Activated naive CD8-positive, alpha-beta T cell treated with anti-CD3 and anti-CD28 coated beads for 36 hours (primary cell): ENCODE measurements at regions not wholly inside any gene's neighbourhood (a gene's known extent, or its start where the extent isn't known, plus 50 kb on each side); places are given as distances from the start of the nearest gene placed in this dataset.

ENCODE experiments used
- DNase-seq: peaks from one replicate; pipeline ENCODE4 v3.0.0; 2021
- H3K27ac Mint-ChIP-seq: one replicate; pipeline ENCODE4 v1.8.0; 2022; ENCODE audit warnings: mild to moderate bottlenecking, moderate library complexity, mixed read lengths
- H3K27me3 Mint-ChIP-seq: one replicate; pipeline ENCODE4 v1.8.0; 2022; ENCODE audit warnings: mild to moderate bottlenecking, mixed read lengths
- H3K36me3 Mint-ChIP-seq: one replicate; pipeline ENCODE4 v1.8.0; 2021; ENCODE audit warnings: mild to moderate bottlenecking, mixed read lengths
- H3K4me1 Mint-ChIP-seq: one replicate; pipeline ENCODE4 v1.8.0; 2021; ENCODE audit warnings: mixed read lengths
- H3K4me3 Mint-ChIP-seq: one replicate; pipeline ENCODE4 v1.8.0; 2022; ENCODE audit warnings: mild to moderate bottlenecking, moderate library complexity, mixed read lengths
- H3K9me3 Mint-ChIP-seq: one replicate; pipeline ENCODE4 v1.8.0; 2022; ENCODE audit warnings: mixed read lengths

DNA sequence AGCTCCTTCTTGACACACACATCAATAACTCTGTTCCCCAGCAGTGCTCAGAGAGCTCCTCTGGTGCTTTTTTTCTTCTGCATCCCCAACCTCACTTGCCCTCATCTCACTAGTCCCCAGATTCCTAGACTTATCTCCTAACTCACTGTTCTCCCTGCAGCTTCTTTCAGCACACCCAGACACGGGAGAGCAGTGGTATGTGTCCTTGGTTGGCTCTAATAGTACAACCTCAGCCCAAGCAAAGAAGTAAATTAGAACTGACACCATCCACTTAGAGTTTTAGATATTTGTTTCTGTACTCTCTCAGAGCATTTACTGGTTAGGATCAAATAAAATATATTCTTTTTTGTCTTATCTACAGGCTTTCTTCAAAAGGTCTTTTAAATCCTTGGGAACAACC, 201.4 kb upstream of the SNX7 start:
- DNase-seq = no peak
- no peaks in the 10 kb centered on the region for H3K4me1 Mint-ChIP-seq
- no peaks in the 10 kb centered on the region for H3K36me3 Mint-ChIP-seq
- H3K4me3 Mint-ChIP-seq = no peak overlapping the region
- no peaks in the 10 kb centered on the region for H3K27me3 Mint-ChIP-seq
- H3K9me3 Mint-ChIP-seq = no peaks in the 10 kb centered on the region
- H3K27ac Mint-ChIP-seq = no peak overlapping the region

DNA sequence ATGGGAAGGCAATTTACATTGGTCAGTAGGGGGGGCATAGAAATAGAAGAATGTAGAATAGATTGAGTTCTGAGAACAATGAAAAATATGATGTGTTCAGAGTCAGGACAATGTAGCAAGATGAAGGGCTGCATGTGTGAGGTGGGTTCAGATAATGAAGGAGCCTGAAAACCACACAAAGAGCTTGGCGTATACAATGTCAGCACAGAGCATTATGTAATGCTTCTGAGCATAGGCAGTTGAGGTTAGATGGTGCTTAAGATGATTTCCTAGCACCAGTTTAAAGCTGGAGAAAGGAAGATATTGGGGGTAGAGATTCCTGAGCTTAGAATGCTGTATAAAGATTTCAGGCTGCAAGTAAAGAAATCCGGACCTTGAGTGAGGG, 202.0 kb upstream of the SNX7 start:
- Mint-ChIP-seq H3K27ac (no peak overlapping the region), H3K27me3 (no peaks in the 10 kb centered on the region), H3K36me3 (no peaks in the 10 kb centered on the region), H3K9me3 (no peaks in the 10 kb centered on the region), H3K4me3 (no peak overlapping the region), H3K4me1 (no peaks in the 10 kb centered on the region)
- DNase-seq = no peak

DNA sequence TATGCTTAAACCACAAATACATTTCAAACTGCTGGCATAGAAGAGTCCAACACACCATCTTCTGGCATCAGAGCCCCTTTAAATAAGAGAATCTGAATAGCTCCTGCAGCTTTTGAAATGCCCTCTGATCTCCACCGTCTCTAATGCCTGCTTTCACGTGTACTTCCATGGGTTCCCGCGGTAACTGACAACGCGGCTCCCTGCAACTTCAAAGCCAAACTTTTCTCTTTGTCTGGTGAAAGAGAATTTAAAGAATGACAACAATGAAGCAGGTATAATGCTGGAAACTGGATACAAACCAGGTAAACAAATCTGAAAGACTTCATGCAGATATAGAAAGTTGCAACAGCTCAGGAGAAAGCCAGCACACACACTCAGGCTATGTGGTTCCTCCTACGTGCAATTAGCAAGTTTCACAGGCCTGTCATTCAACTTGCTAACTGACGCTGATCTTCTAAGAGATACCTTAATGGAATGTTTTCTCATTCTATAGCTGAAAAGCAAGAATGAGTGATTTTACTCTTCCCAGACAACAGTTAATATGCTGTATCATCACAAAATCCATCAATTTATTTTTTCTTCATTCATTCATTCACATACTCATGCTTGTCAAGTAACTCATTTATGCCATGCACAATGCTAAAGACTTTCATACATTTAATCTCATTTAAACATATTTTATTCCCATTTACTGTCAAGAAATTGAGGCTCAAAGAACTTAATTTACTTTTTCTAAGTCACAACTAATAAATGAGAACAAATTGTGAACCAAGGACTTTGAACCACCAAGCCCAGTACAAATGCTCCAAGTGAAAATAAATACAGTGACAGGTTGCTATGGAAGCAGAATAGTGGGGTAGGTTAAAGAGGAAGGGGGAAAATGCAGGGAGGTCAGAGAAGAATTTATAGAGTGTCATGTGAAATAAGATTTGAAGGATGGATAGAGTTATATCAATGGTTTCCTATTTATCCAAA, 202.7 kb upstream of the SNX7 start:
- H3K36me3 Mint-ChIP-seq = no peaks in the 10 kb centered on the region
- no peaks in the 10 kb centered on the region for H3K4me1 Mint-ChIP-seq
- H3K27ac Mint-ChIP-seq = no peak overlapping the region
- H3K27me3 Mint-ChIP-seq = no peaks in the 10 kb centered on the region
- DNase-seq = no peak
- H3K9me3 Mint-ChIP-seq = no peaks in the 10 kb centered on the region
- H3K4me3 Mint-ChIP-seq = no peak overlapping the region

DNA sequence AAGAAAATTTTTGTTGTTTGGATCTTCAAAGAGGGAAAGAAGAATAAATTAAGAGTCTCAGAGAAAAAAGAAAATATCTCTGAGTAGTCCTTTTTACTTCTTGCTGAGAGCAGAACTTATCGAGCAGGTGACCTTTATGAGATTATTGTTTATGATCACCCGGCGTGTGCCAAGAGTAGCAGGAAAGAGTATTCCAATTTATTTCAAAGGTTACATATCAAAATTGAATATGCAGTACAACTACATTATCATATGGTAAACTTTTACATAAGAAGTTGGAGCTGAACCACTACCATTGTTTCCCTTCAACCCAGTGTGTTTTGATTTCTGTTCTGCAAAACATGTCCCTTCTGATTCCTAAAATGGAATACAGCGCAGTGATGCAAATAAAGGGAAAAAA, 204.3 kb upstream of the SNX7 start:
- no peaks in the 10 kb centered on the region for H3K27me3 Mint-ChIP-seq
- DNase-seq = no peak

DNA sequence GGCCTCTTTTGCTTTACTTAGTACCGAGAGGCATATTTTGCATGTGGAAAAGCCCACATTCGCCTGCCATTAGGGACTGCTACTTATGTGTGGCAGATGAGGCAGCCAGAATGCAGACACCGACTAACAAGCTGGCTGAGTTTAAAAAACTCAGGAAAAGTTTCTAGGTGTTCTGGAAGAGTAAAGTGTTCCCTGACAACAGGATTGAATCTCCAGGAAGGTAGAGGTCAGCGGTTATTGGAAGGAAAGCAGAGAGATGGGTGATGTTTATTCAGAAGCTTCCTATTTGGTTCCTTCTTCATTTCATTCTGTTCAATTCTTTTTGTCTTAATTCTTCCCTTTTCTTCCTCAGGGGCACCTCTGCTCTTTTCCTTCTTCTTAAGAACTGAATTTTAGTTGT, 206.9 kb upstream of the SNX7 start:
- no peak for DNase-seq
- Mint-ChIP-seq H3K9me3 (no peaks in the 10 kb centered on the region), H3K4me3 (no peak overlapping the region), H3K4me1 (no peaks in the 10 kb centered on the region), H3K27ac (no peak overlapping the region), H3K27me3 (no peaks in the 10 kb centered on the region), H3K36me3 (no peaks in the 10 kb centered on the region)

More for the DNA sequence above, 204.3 kb upstream of the SNX7 start:
- Mint-ChIP-seq H3K4me1 (no peaks in the 10 kb centered on the region), H3K4me3 (no peak overlapping the region), H3K9me3 (no peaks in the 10 kb centered on the region), H3K36me3 (no peaks in the 10 kb centered on the region), H3K27ac (no peak overlapping the region)

DNA sequence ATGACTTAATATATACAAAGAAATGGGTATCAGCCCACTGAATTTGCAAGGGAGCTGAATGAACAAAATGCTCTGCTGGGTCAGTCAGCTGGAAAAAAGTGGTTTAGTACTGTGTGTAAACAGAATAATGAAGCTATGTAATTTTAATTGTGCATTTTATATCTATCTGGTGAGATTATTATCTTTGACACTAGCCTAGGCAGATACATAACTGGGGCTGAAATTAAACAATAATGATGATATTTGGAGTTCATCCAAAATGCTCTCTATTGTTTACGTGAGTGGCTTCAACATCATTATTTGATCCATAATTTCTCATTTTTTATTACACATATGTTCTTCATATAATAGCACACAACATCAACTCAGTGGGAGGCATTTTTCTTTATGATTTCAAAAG, 208.5 kb upstream of the SNX7 start:
- Mint-ChIP-seq H3K4me3 (no peak overlapping the region), H3K27ac (no peak overlapping the region), H3K4me1 (no peaks in the 10 kb centered on the region), H3K27me3 (no peaks in the 10 kb centered on the region), H3K9me3 (no peaks in the 10 kb centered on the region), H3K36me3 (no peaks in the 10 kb centered on the region)
- no peak for DNase-seq

DNA sequence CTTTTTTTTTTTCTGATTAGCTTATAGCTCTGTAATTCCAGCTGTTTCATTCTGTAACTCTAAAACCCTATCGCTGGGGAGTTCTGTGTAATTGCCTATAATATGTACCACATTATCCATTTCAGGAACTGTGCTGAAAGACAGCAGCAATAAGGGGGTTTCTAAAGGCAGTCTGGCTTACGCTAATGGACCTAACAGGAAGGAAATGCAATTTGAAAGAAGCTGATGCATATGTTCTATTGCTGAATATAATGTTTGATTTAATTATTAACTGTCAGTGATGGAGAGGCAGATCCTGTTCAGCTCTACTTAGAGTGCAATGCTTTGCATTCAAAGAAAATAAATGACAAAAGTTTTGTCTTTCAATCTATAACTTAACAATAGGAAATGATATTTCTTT, 209.4 kb upstream of the SNX7 start:
- Mint-ChIP-seq H3K27ac (no peak overlapping the region), H3K36me3 (no peaks in the 10 kb centered on the region), H3K4me1 (no peaks in the 10 kb centered on the region), H3K27me3 (no peaks in the 10 kb centered on the region), H3K9me3 (no peaks in the 10 kb centered on the region), H3K4me3 (no peak overlapping the region)
- DNase-seq = no peak

DNA sequence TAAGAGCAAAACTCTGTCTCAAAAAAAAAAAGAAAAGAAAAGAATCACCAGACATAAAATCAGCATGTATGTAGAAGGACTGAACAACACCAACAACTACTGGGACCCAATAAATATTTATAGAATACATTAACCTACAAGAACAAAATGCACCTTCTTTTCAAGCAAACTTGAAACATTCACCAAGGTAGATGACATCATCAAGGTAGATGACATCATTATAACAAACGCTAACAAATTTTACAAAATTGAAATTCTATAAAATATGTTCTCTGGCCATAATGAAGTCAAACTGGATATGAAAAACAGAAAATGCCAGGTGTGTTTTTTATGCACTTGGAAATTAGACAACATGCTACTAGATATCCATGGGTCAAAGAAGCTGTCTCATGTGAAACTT, 220.2 kb upstream of the SNX7 start:
- H3K9me3 Mint-ChIP-seq = no peaks in the 10 kb centered on the region
- peaks cover 4% of the 10 kb centered on the region for H3K27me3 Mint-ChIP-seq
- no peaks in the 10 kb centered on the region for H3K36me3 Mint-ChIP-seq
- no peak overlapping the region for H3K4me3 Mint-ChIP-seq
- no peaks in the 10 kb centered on the region for H3K4me1 Mint-ChIP-seq
- H3K27ac Mint-ChIP-seq = no peak overlapping the region
- DNase-seq = no peak

DNA sequence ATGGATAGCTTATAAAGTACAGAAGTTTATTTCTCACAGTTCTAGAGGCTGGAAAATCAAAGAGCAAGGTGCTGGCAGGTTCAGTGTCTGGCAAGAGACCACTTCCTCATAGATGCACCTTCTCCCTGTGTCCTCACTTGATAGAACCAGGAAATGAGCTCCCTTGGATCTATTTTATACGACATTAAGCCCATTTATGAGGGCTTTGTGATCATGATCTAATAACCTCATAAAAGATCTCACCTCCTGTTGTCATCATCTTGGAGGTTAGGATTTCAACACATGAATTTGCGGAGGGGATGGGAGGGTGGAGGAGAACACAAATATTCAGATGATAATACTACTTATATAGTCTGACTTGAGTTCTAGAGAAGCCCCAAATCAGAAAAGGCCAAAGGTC, 222.1 kb upstream of the SNX7 start:
- Mint-ChIP-seq H3K27ac (no peak overlapping the region), H3K4me3 (no peak overlapping the region), H3K36me3 (no peaks in the 10 kb centered on the region), H3K27me3 (peaks cover 4% of the 10 kb centered on the region), H3K9me3 (no peaks in the 10 kb centered on the region), H3K4me1 (no peaks in the 10 kb centered on the region)
- no peak for DNase-seq

DNA sequence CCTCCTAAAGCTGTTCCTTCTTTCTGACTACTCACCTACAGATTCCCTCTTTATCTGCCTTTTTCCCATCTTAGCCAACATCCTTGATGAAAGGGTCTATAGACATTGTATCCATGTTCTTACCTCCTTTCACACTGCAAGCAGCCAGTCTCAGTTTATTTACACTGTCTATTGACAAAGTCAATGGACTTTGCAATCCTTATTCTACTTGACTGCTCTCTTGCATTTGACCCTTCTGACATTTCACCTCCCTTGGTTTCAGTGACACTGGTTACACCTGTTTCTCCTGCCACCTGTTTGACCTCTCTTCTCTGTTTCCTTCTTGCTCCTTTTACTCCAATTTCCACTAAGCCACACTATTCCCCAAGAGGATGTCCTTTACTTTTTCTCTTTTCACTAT, 224.0 kb upstream of the SNX7 start:
- DNase-seq = no peak
- H3K4me1 Mint-ChIP-seq = no peaks in the 10 kb centered on the region
- peaks cover 4% of the 10 kb centered on the region for H3K27me3 Mint-ChIP-seq
- H3K9me3 Mint-ChIP-seq = no peaks in the 10 kb centered on the region
- H3K27ac Mint-ChIP-seq = no peak overlapping the region
- no peak overlapping the region for H3K4me3 Mint-ChIP-seq
- no peaks in the 10 kb centered on the region for H3K36me3 Mint-ChIP-seq

DNA sequence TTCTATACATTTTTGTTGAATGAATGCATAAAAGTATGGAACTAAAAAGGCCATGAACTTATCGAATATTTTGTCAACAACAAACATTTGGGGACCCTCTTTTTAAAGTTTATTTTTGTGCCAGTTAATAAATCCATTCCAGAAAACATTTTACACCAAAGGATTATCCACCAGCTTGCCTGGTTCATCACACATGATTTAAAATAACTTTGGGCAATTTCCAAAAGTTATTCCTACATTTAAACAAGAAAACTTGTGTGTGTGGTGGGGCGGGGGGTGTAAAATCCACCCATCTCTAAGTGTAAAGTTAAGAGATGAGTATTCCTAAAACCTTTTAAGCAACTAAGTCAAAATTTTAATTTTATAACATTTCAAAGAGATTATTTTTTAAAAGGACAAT, 224.5 kb upstream of the SNX7 start:
- no peak for DNase-seq
- Mint-ChIP-seq H3K4me3 (no peak overlapping the region), H3K36me3 (no peaks in the 10 kb centered on the region), H3K4me1 (no peaks in the 10 kb centered on the region), H3K9me3 (no peaks in the 10 kb centered on the region), H3K27ac (no peak overlapping the region), H3K27me3 (peaks cover 4% of the 10 kb centered on the region)

DNA sequence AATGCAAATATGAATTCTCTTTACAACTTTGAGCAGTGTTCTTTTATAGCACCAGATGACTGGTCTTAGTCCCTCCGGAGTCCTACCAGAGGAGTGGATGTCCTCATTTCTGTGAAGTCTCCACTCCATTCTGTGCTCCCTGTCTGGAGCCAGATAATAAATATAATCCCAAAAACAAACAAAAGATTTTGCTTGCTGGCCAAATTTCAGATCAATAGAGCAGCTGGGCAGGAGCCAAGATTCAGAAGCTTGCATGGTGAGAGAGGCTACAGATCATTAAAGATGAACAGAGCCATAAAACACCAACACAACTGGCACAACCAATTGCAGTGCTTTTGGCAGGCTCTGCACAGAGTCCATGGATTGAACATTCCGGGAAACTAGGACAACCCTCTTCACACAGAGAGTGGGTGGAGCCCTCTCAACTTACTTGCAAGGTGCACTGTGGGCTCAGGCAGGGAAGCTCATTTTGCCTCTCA, 231.5 kb upstream of the SNX7 start:
- DNase-seq = no peak

DNA sequence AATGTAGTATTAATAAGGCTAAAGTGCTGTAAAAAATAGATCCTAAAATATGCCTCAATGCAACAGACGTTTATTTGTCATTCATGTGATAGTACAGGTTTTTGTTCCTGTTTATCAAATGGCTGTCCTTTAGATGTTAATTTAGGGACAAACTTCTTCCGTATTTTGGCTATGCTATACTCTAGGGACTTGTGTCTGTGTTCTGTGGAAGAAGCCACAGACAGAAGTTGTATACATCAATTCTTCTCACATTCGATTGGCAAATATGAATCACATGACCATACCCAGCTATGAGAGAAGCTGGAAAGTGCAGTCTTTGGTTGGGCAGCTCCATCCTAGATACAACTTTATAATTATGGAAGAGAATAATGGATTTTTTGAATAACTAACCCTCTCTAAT, 232.7 kb upstream of the SNX7 start:
- Mint-ChIP-seq H3K36me3 (no peaks in the 10 kb centered on the region), H3K4me3 (no peak overlapping the region), H3K27ac (no peak overlapping the region), H3K9me3 (no peaks in the 10 kb centered on the region), H3K4me1 (no peaks in the 10 kb centered on the region), H3K27me3 (no peaks in the 10 kb centered on the region)
- DNase-seq = no peak

More for the DNA sequence above, 231.5 kb upstream of the SNX7 start:
- no peak overlapping the region for H3K27ac Mint-ChIP-seq
- no peak overlapping the region for H3K4me3 Mint-ChIP-seq
- H3K27me3 Mint-ChIP-seq = no peaks in the 10 kb centered on the region
- H3K9me3 Mint-ChIP-seq = no peaks in the 10 kb centered on the region
- H3K4me1 Mint-ChIP-seq = no peaks in the 10 kb centered on the region
- H3K36me3 Mint-ChIP-seq = no peaks in the 10 kb centered on the region

DNA sequence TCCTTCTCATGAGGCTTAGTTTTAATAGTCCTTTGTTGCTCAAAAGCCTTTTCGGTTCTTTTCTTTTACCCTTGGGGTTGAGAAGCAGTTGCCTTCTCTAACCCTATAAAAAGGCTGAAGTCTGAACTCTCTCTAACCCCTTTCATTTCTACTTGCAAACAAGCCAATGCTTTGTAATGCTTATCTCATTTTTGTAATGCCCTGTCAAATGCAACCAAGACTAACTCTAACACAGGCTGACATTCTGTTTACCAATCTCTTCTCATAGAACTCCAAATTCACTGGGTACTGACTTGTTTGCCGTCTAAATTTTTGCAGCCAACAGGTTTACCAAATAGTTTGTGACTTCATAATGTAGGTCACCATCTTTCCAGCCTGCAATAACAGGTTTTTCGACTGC, 233.9 kb upstream of the SNX7 start:
- DNase-seq = no peak
- Mint-ChIP-seq H3K36me3 (no peaks in the 10 kb centered on the region), H3K27me3 (no peaks in the 10 kb centered on the region), H3K4me1 (no peaks in the 10 kb centered on the region), H3K9me3 (no peaks in the 10 kb centered on the region), H3K4me3 (no peak overlapping the region), H3K27ac (no peak overlapping the region)

DNA sequence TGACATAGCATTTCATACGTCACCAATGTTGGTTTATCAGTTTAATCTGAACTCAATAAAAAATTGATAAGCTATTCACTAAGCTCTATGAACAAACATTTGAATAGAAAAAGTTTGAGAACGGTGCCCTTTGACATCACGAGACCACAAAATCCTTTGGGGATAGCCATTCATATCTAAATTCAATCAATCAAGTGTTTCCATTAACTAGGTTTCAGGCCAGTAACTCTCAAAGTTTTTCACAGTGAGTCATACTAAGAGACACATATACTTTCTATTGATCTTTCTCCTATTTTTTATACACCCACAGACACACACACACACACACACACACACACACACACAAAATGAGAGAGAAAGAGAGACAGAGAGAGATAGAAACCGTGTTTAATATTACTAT, 235.4 kb upstream of the SNX7 start:
- no peaks in the 10 kb centered on the region for H3K4me1 Mint-ChIP-seq
- no peak for DNase-seq
- no peaks in the 10 kb centered on the region for H3K36me3 Mint-ChIP-seq
- H3K27me3 Mint-ChIP-seq = no peaks in the 10 kb centered on the region
- H3K27ac Mint-ChIP-seq = no peak overlapping the region
- H3K9me3 Mint-ChIP-seq = no peaks in the 10 kb centered on the region
- no peak overlapping the region for H3K4me3 Mint-ChIP-seq

DNA sequence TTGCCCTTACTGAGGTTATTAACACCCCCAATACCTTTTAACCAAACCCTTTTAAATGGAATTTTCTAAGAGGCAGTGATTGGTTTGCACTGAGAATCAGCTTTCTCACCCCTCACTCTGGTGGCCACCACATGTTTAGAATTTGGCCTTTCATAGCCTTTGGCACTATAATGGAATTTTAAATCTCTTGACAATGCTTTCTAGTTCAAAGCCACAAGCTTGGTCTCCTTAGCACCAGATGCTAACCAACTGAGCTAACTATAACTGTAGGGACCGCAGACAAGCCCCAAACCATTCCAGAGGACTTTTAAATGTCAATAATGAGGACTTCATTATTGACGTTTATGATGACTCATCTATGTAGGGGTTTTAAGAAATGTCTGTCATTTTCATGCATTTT, 238.7 kb upstream of the SNX7 start:
- Mint-ChIP-seq H3K36me3 (no peaks in the 10 kb centered on the region), H3K4me3 (no peak overlapping the region), H3K4me1 (no peaks in the 10 kb centered on the region), H3K9me3 (no peaks in the 10 kb centered on the region), H3K27ac (no peak overlapping the region), H3K27me3 (peaks cover 3% of the 10 kb centered on the region)
- DNase-seq = no peak
